Erythroblast (primary cell): ENCODE measurements at regions not wholly inside any gene's neighbourhood (a gene's known extent, or its start where the extent isn't known, plus 50 kb on each side); places are given as distances from the start of the nearest gene placed in this dataset.
"Not testable (repeated sequence)": the region's sequence is repeated elsewhere in the genome, so short reads cannot be mapped to it uniquely, and the experiment has no call there.

Experiments
- DNase-seq, 2 experiments: peaks; one replicate each; lab custom pipeline; 2025; lab: John Stamatoyannopoulos, UW
- GATA1 ChIP-seq: IDR thresholded peaks from 2 replicates; pipeline ENCODE4 v1.6.1; 2011; ENCODE audit warnings: low read depth, mild to moderate bottlenecking, control low read depth, low read length, moderate library complexity
- POLR2A ChIP-seq: IDR thresholded peaks from 2 replicates; pipeline ENCODE4 v1.6.1; 2011; ENCODE audit warnings: mild to moderate bottlenecking, low read length

DNA sequence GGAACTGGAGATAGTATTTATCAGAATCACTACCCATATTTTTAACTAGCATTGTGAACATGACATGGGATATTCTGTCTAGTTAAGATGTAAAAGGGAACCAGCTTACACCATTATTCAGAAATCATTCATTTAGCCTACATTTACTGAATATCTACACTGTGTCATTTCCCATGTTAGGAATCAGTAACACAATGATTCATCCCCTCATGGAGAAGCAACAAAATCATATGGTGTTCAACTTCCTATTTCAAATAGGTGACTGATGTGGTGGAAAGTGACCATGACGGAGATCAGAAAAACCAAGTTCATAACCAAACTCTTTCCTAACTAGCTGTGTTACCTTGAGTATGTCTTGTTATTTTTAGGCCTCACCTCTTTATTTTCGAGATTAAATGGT, 550.0 kb upstream of the TUSC1 start:
- DNase-seq: no peak
- no peak for TF ChIP-seq GATA1
- no peak for TF ChIP-seq POLR2A

DNA sequence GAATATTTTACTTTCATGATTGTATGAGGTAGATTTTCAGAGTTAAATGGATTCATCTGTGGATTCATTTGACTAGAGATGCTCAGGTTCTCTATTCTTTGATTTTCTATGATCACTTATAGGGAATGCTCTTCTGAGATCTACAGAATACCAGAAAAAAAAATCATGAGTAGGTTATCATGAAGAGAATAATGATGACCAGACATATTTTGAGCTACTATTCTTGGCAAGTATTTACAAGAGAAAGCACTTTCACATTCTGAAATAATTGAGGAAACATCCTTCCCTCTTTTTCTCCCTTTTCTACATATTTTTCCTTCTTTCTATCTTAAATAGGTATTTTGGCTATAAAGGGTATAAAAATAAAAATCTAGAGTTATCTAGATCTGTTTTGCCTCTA, 543.0 kb upstream of the TUSC1 start:
- TF ChIP-seq POLR2A (no peak), GATA1 (no peak)
- DNase-seq: no peak

DNA sequence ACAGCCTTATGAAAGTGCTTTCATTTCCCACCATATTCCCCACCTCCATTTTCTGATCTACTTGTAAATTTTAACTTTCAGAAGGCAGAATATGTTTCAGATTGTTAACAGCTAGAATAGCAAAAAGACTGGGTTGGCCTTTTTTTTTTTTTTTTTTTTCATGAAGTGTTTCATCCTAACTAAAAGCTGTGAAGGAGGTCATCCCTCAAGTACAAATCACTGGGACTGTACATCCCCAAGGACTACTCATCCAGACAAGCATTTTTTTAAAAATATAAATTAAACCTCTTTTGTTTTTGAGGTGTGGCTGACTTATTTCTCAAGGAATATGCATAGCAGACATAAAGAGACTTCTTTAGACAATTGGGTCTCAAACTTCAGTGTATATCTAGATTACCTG, 542.1 kb upstream of the TUSC1 start:
- DNase-seq: no peak

GRCh38 chr9:26219961-26220360, 541.7 kb upstream of the TUSC1 start:
- no peak for DNase-seq
- TF ChIP-seq GATA1: no peak
- no peak for TF ChIP-seq POLR2A

More for the DNA sequence above, 542.1 kb upstream of the TUSC1 start:
- TF ChIP-seq GATA1: no peak
- no peak for TF ChIP-seq POLR2A

DNA sequence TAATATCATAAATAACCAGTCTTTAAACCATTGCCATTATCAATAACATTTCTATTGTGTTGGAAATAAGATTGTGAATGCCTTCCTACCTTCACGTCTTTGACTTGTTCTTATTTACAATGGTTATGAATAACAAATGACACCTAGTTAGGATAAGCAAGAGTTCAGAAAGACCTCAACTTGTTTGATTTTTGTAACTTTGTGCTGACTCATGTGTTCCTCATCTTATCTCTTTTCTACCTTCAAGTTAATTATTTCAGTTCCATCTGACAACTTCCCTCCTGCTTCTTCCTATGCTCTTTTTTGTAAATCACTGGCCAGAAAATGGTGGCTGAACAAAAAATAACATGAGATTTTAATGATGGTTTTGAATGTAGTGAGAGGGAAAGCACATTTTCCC, 538.5 kb upstream of the TUSC1 start:
- no peak for TF ChIP-seq POLR2A
- TF ChIP-seq GATA1: no peak
- no peak for DNase-seq

- not testable (repeated sequence) for DNase-seq
These were observed 536.6 kb upstream of the TUSC1 start for GRCh38 chr9:26214713-26215444.

GRCh38 chr9:26210338-26210851, 532.2 kb upstream of the TUSC1 start:
- no peak for DNase-seq
- TF ChIP-seq GATA1: no peak
- no peak for TF ChIP-seq POLR2A

GRCh38 chr9:26205261-26205660, 527.0 kb upstream of the TUSC1 start:
- TF ChIP-seq POLR2A (no peak), GATA1 (no peak)
- DNase-seq: no peak

DNA sequence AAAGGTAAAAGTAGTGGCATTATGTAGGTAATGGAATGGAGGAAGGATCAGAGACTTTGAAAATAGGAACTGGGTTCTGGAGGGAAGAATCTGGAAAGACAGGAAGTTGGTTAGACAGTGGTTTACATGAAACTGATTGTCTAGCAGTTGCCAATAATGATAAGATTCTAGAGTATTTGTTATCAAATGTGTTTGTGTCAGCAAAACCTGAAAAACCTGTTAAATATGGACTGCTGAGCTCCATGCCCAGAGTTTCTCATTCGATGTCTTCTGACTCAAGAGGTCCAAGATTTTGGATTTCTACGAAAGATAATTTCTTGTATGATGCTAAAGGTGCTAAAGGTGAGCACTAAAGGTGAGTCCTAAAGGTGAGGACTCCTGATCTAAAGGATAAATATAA, 515.0 kb upstream of the TUSC1 start:
- TF ChIP-seq POLR2A (no peak), GATA1 (no peak)
- no peak for DNase-seq

DNA sequence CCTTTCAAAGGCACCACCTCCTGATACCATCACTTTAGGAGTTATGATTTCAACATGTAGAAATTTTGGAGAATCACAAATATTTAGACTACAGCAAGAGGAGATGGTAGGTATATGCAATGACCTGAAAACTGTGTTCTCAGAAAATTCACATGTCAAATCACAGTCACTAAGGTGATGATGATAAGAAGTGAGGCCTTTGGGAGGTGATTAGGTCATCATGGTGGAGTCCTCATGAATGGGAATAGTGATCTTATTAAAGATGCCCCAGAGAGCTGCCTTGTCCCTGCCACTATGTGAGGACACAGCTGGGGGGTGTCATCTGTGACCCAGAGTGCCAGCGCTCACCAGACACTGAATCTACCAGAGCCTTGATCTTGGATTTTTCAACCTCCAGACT, 513.5 kb upstream of the TUSC1 start:
- DNase-seq: no peak
- no peak for TF ChIP-seq POLR2A

DNA sequence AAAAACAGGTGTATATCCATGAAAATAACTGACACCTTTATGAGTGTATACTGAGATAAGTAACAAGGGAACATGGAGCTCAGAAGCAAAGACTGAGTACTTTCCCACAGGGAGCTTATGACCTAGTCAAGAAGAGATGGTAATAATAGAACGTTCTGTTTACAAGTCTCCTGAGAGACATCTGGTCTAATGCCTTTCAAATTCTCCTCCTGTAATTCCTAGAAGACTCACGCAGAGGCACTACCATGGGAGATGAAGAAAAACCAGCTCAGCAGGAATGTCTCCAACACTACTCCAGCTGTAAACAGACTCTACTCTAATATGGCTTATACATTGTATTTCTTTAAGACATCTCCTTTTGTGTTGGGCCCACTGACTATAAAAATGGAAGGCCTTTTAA, 503.6 kb upstream of the TUSC1 start:
- TF ChIP-seq POLR2A (no peak), GATA1 (no peak)
- no peak for DNase-seq

GRCh38 chr9:26176628-26177027, 498.4 kb upstream of the TUSC1 start:
- no peak for DNase-seq
- TF ChIP-seq GATA1: no peak
- no peak for TF ChIP-seq POLR2A

DNA sequence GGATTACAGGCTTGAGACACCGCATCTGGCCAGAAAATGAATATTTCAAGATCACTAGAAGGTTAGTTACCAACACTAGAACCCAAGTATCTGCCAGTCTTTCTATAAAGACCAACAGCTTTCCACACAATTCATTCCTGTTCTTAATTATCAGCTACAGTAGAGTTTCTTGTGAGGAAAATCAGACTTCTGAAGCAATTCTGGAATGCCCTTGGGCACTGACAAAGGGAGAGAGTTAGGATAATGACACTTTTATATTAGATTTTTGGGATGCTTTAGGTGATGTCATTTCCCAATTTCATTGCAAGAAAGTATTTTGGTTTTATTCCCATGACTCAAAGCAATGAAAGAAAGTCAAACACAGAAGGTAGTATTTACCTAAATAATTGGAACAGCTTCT, 497.0 kb upstream of the TUSC1 start:
- TF ChIP-seq POLR2A (no peak), GATA1 (no peak)
- no peak for DNase-seq

GRCh38 chr9:26172301-26172700, 494.1 kb upstream of the TUSC1 start:
- no peak for TF ChIP-seq POLR2A
- no peak for TF ChIP-seq GATA1
- DNase-seq: no peak

GRCh38 chr9:26171691-26172090, 493.4 kb upstream of the TUSC1 start:
- TF ChIP-seq GATA1: no peak
- no peak for TF ChIP-seq POLR2A

More at GRCh38 chr9:26171691-26172090, 493.4 kb upstream of the TUSC1 start:
- DNase-seq: no peak
